ENCODE measurements at regions not wholly inside any gene's neighbourhood (a gene's known extent, or its start where the extent isn't known, plus 50 kb on each side); places are given as distances from the start of the nearest gene placed in this dataset.
"Not testable (repeated sequence)": the region's sequence is repeated elsewhere in the genome, so short reads cannot be mapped to it uniquely, and the experiment has no call there.

- DNase-seq (ENCODE audit: low read depth): peak; percentile 21
Observed at GRCh38 chr4:107468156-107468555, 251.9 kb downstream of the PAPSS1 start.

- peak; percentile 55 for DNase-seq (ENCODE audit: low read depth)
Observed at GRCh38 chr4:107467461-107467860, 252.6 kb downstream of the PAPSS1 start.

- no peak for DNase-seq (ENCODE audit: low read depth)
Observed at GRCh38 chr4:107458194-107458593, 261.8 kb downstream of the PAPSS1 start.

- no peak for DNase-seq (ENCODE audit: low read depth)
Observed at GRCh38 chr4:107453987-107454386, 266.0 kb downstream of the PAPSS1 start.

GRCh38 chr4:107452717-107453630, 267.1 kb downstream of the PAPSS1 start:
- no peak for DNase-seq (ENCODE audit: low read depth)

GRCh38 chr4:107449611-107450369, 270.2 kb downstream of the PAPSS1 start:
- DNase-seq (ENCODE audit: low read depth): peak; percentile 51

- no peak for DNase-seq (ENCODE audit: low read depth)
Observed at GRCh38 chr4:107442538-107443111, 277.4 kb downstream of the PAPSS1 start.

GRCh38 chr4:107439401-107439800, 280.6 kb downstream of the PAPSS1 start:
- no peak for DNase-seq (ENCODE audit: low read depth)

- not testable (repeated sequence) for DNase-seq (ENCODE audit: low read depth)
Observed at GRCh38 chr4:107436471-107436870, 283.6 kb downstream of the PAPSS1 start.

GRCh38 chr4:107432451-107432850, 287.6 kb downstream of the PAPSS1 start:
- DNase-seq (ENCODE audit: low read depth): no peak

GRCh38 chr4:107423677-107424405, 296.2 kb downstream of the PAPSS1 start:
- DNase-seq (ENCODE audit: low read depth): no peak

GRCh38 chr4:107419536-107419935, 300.5 kb downstream of the PAPSS1 start:
- DNase-seq (ENCODE audit: low read depth): not testable (repeated sequence)

GRCh38 chr4:107419052-107419451, 301.0 kb downstream of the PAPSS1 start:
- DNase-seq (ENCODE audit: low read depth): no peak

- DNase-seq (ENCODE audit: low read depth): not testable (repeated sequence)
Observed at GRCh38 chr4:107415490-107415889, 304.5 kb downstream of the PAPSS1 start.

- DNase-seq (ENCODE audit: low read depth): not testable (repeated sequence)
Observed at GRCh38 chr4:107409872-107410271, 310.2 kb downstream of the PAPSS1 start.

- DNase-seq (ENCODE audit: low read depth): no peak
Observed at GRCh38 chr4:107408968-107409367, 311.1 kb downstream of the PAPSS1 start.

GRCh38 chr4:107404591-107405300, 315.3 kb downstream of the PAPSS1 start:
- no peak for DNase-seq (ENCODE audit: low read depth)

- DNase-seq (ENCODE audit: low read depth): no peak
Observed at GRCh38 chr4:107402291-107402690, 317.7 kb downstream of the PAPSS1 start.

GRCh38 chr4:107392951-107393350, 327.1 kb downstream of the PAPSS1 start:
- peak; percentile 78 for DNase-seq (ENCODE audit: low read depth)

GRCh38 chr4:107392380-107392779, 327.7 kb downstream of the PAPSS1 start:
- DNase-seq (ENCODE audit: low read depth): no peak

GRCh38 chr4:107391630-107392028, 328.4 kb downstream of the PAPSS1 start:
- DNase-seq (ENCODE audit: low read depth): peak; percentile 74

Data from fibroblast of gingiva (primary cell).